ENCODE measurements at regions not wholly inside any gene's neighbourhood (a gene's known extent, or its start where the extent isn't known, plus 50 kb on each side); places are given as distances from the start of the nearest gene placed in this dataset.

DNA sequence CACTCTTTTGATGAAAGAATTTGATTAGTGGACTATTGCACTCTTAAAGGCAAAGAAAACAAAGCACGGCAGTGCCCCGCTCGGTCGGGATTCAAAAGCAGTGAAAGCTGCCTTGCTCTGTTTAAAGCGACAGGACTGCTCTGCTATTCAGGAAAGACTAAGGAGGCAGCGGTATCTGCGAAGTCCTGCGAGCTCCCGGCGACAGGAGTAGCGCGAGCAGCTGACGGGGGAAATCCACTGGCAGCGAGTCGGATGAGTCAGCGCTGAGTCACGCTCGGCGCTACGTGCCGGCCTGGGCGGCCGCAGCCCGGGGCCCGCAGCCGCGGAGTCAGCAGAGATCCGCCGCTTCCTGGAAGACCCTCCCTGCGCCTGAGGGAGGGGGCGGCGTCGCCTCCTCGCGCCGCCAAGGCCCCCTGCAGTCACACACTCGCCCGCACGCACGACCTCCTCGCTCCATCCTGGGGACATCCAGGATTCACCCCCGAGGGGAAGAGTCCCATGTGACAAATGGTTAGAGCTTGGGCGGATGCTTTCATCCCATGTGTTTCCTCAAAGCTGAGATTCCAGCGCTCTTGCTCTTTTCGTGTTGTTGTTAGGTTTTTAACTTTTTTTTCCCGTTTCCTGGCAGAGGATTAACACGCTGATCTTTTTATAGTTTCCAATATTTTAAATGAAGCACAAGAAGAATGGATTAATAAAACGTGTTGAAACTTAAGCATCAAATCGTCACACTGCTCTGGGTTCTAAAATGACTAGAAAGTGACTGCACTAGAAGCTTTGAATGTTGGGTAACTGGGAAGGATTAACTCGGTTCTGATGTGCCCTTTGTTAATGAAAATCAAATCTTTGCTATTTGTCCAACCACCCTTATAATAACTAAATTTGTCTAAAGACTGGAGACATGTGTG is 102.5 kb downstream of the ARRDC3 start:
- TF ChIP-seq CTCF (conservative IDR thresholded peaks at IDR 0.05; ENCODE audit: low read length) (no peak), EZH2phosphoT487 (IDR thresholded peaks at IDR 0.05; ENCODE audit: borderline replicate concordance, low read depth, low read length) (no peak)

All from OCI-LY7 (cell line).